Ishikawa (cell line): ENCODE measurements at regions not wholly inside any gene's neighbourhood (a gene's known extent, or its start where the extent isn't known, plus 50 kb on each side); places are given as distances from the start of the nearest gene placed in this dataset.

Source experiments
- CEBPB ChIP-seq: IDR thresholded peaks from 2 replicates; pipeline ENCODE4 v1.6.1; 2012
- CREB1 ChIP-seq: IDR thresholded peaks from 2 replicates; pipeline ENCODE4 v1.6.1; 2012; ENCODE audit warnings: low read depth
- EGR1 ChIP-seq: IDR thresholded peaks from 2 replicates; pipeline ENCODE4 v1.6.1; 2012
- EP300 ChIP-seq: IDR thresholded peaks from 2 replicates; pipeline ENCODE4 v1.6.1; 2012; ENCODE audit warnings: borderline replicate concordance
- FOXM1 ChIP-seq: IDR thresholded peaks from 2 replicates; pipeline ENCODE4 v1.6.1; 2012; ENCODE audit warnings: low read depth, borderline replicate concordance
- MAX ChIP-seq: IDR thresholded peaks from 2 replicates; pipeline ENCODE4 v1.6.1; 2012
- NFIC ChIP-seq: IDR thresholded peaks from 2 replicates; pipeline ENCODE4 v1.6.1; 2012
- RAD21 ChIP-seq: IDR thresholded peaks from 2 replicates; pipeline ENCODE4 v1.6.1; 2012; ENCODE audit warnings: low read depth
- REST ChIP-seq: IDR thresholded peaks from 2 replicates; pipeline ENCODE4 v1.6.1; 2012; ENCODE audit warnings: low read depth, mild to moderate bottlenecking
- TAF1 ChIP-seq: IDR thresholded peaks from 2 replicates; pipeline ENCODE4 v1.6.1; 2012; ENCODE audit warnings: low read depth, mild to moderate bottlenecking
- TCF12 ChIP-seq: IDR thresholded peaks from 2 replicates; pipeline ENCODE4 v1.6.1; 2012; ENCODE audit warnings: low read depth
- TEAD4 ChIP-seq: IDR thresholded peaks from 2 replicates; pipeline ENCODE4 v1.6.1; 2012
- USF1 ChIP-seq: IDR thresholded peaks from 2 replicates; pipeline ENCODE4 v1.6.1; 2012
- YY1 ChIP-seq: IDR thresholded peaks from 2 replicates; pipeline ENCODE4 v1.6.1; 2012; ENCODE audit warnings: low read depth
- ZBTB7A ChIP-seq: IDR thresholded peaks from 2 replicates; pipeline ENCODE4 v1.6.1; 2012; ENCODE audit warnings: low read depth

GRCh38 chr3:20403986-20404740 lies 218.2 kb upstream of the SGO1 start:
- no peak for TF ChIP-seq YY1
- TF ChIP-seq TAF1 = no peak
- no peak for TF ChIP-seq MAX
- no peak for TF ChIP-seq EP300
- no peak for TF ChIP-seq TCF12
- TF ChIP-seq CEBPB = no peak
- no peak for TF ChIP-seq ZBTB7A
- TF ChIP-seq EGR1 = no peak
- TF ChIP-seq FOXM1 = no peak
- TF ChIP-seq USF1 = no peak
- no peak for TF ChIP-seq REST
- no peak for TF ChIP-seq CREB1
- no peak for TF ChIP-seq TEAD4
- no peak for TF ChIP-seq NFIC
- no peak for TF ChIP-seq RAD21

GRCh38 chr3:20401253-20401652 lies 215.2 kb upstream of the SGO1 start:
- TF ChIP-seq TCF12 (no peak), ZBTB7A (no peak), NFIC (no peak), TEAD4 (no peak), MAX (no peak), REST (no peak), FOXM1 (no peak), RAD21 (no peak), YY1 (no peak), TAF1 (no peak), USF1 (no peak), EP300 (no peak)

GRCh38 chr3:20400686-20401085 lies 214.7 kb upstream of the SGO1 start:
- no peak for TF ChIP-seq TEAD4
- TF ChIP-seq MAX = no peak
- no peak for TF ChIP-seq RAD21
- TF ChIP-seq EGR1 = no peak
- no peak for TF ChIP-seq REST
- no peak for TF ChIP-seq TCF12
- TF ChIP-seq CEBPB = no peak
- TF ChIP-seq CREB1 = no peak
- no peak for TF ChIP-seq TAF1
- TF ChIP-seq EP300 = no peak
- TF ChIP-seq YY1 = no peak
- TF ChIP-seq FOXM1 = no peak
- TF ChIP-seq ZBTB7A = no peak
- TF ChIP-seq NFIC = no peak
- no peak for TF ChIP-seq USF1

- TF ChIP-seq TAF1 (no peak), RAD21 (no peak), NFIC (no peak), TCF12 (no peak), YY1 (no peak), USF1 (no peak), TEAD4 (no peak), CEBPB (no peak), ZBTB7A (no peak), EGR1 (no peak), FOXM1 (no peak), CREB1 (no peak), REST (no peak), MAX (no peak), EP300 (no peak)
Observed at GRCh38 chr3:20400281-20400680, 214.3 kb upstream of the SGO1 start.
